ENCODE measurements at regions not wholly inside any gene's neighbourhood (a gene's known extent, or its start where the extent isn't known, plus 50 kb on each side); places are given as distances from the start of the nearest gene placed in this dataset.

DNA sequence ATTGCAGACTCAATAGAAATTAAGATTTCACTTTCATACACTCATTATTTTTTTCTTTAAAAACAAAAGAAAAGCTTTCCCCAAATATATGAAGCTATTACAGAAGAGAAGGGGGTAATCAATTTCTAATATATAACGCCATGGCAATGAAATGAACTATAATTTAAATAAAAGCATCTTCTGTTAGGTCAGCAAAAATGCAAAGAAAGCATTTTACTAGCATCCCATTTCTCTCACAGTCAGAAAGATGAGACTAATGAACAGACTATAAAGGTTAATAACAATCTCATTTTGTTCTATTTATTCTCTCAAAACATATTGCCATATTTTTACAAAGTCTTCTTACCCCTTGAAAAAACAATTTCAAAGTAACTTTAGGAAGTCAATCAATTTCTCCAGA lies 89.0 kb downstream of the TRIML1 start:
- no peak overlapping the region for H2BK120ac ChIP-seq (ENCODE audit: low read depth, low read length)
- no peak overlapping the region for H2BK12ac ChIP-seq (ENCODE audit: low read length in 2 of 2)
- H3K27me3 ChIP-seq (ENCODE audit: control insufficient read depth in 1 of 2, insufficient read depth in 1 of 2, low read length in 2 of 2), result no peaks in the 10 kb centered on the region
- no peak overlapping the region for H3K14ac ChIP-seq (ENCODE audit: low read length in 2 of 2)
- H3K4me2 ChIP-seq (ENCODE audit: low read length, poor library complexity, severe bottlenecking), result no peak overlapping the region
- no peak overlapping the region for H2BK5ac ChIP-seq (ENCODE audit: low read depth, low read length, poor library complexity, severe bottlenecking)
- H3K9me3 ChIP-seq (ENCODE audit: control insufficient read depth, low read length), result no peaks in the 10 kb centered on the region
- no peak overlapping the region for H3K27ac ChIP-seq (ENCODE audit: low read length, poor library complexity, severe bottlenecking)
- no peak overlapping the region for H3K18ac ChIP-seq (ENCODE audit: low read depth in 1 of 2, low read length in 2 of 2)
- WGBS, result no CpG with 5 or more reads among the region's 1 CpG
- no peaks in the 10 kb centered on the region for H3K79me1 ChIP-seq (replicated peaks; ENCODE audit: low read length, poor library complexity, severe bottlenecking)
- no peak overlapping the region for H4K91ac ChIP-seq (ENCODE audit: low read length)
- no peak for DNase-seq
- no peak overlapping the region for H2AK5ac ChIP-seq (ENCODE audit: low read length, severe bottlenecking)
- no peak overlapping the region for H2BK15ac ChIP-seq (ENCODE audit: low read depth, poor library complexity, severe bottlenecking)
- H2AFZ ChIP-seq (ENCODE audit: low read depth, low read length), result no peak overlapping the region
- no peaks in the 10 kb centered on the region for H3K4me1 ChIP-seq (ENCODE audit: control insufficient read depth, insufficient read depth, low read depth, low read length)
- no peak overlapping the region for H3K4me3 ChIP-seq (ENCODE audit: insufficient read depth in 1 of 2, low read depth in 1 of 2, low read length in 2 of 2)
- H3K9ac ChIP-seq (ENCODE audit: low read length), result no peak overlapping the region
- H4K8ac ChIP-seq (ENCODE audit: low read length), result no peak overlapping the region
- no peak overlapping the region for H3K23ac ChIP-seq (ENCODE audit: low read length in 2 of 2)
- no peaks in the 10 kb centered on the region for H3K36me3 ChIP-seq (ENCODE audit: control insufficient read depth in 1 of 2, insufficient read depth in 2 of 2, low read depth in 1 of 2, low read length in 2 of 2)
- no peak overlapping the region for H3K4ac ChIP-seq (ENCODE audit: low read depth in 1 of 2, low read length in 2 of 2)

DNA sequence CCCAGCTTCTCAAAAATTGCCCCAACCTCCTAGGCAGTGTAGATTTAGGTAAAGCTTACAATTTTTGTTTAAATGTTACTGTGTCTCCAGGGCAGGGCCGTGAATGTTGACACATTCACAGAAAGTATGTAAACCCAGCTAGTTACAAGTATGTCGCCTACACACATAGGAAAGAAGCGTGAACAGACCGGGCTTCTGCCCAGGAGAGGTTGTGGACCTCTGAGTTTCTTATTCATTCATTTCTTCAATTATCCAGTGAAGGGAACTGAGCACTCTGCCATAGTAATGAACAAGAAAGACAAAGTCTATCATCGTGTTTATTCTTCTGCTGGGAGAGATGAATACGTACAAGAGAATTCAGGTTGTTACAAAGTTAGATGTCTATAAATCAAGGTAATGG lies 93.2 kb downstream of the TRIML1 start:
- Histone ChIP-seq H2AK5ac (ENCODE audit: low read length, severe bottlenecking) (no peak overlapping the region), H3K27ac (ENCODE audit: low read length, poor library complexity, severe bottlenecking) (no peak overlapping the region), H3K4me3 (ENCODE audit: insufficient read depth in 1 of 2, low read depth in 1 of 2, low read length in 2 of 2) (no peak overlapping the region), H3K9me3 (ENCODE audit: control insufficient read depth, low read length) (no peaks in the 10 kb centered on the region), H3K14ac (ENCODE audit: low read length in 2 of 2) (no peak overlapping the region), H3K18ac (ENCODE audit: low read depth in 1 of 2, low read length in 2 of 2) (no peak overlapping the region), H3K79me1 (replicated peaks; ENCODE audit: low read length, poor library complexity, severe bottlenecking) (no peaks in the 10 kb centered on the region), H3K9ac (ENCODE audit: low read length) (no peak overlapping the region), H2BK120ac (ENCODE audit: low read depth, low read length) (no peak overlapping the region), H3K27me3 (ENCODE audit: control insufficient read depth in 1 of 2, insufficient read depth in 1 of 2, low read length in 2 of 2) (no peaks in the 10 kb centered on the region), H4K8ac (ENCODE audit: low read length) (no peak overlapping the region), H3K4me1 (ENCODE audit: control insufficient read depth, insufficient read depth, low read depth, low read length) (no peaks in the 10 kb centered on the region), H2AFZ (ENCODE audit: low read depth, low read length) (no peak overlapping the region), H4K91ac (ENCODE audit: low read length) (no peak overlapping the region), H2BK5ac (ENCODE audit: low read depth, low read length, poor library complexity, severe bottlenecking) (no peak overlapping the region), H3K4me2 (ENCODE audit: low read length, poor library complexity, severe bottlenecking) (no peak overlapping the region), H2BK15ac (ENCODE audit: low read depth, poor library complexity, severe bottlenecking) (no peak overlapping the region), H3K23ac (ENCODE audit: low read length in 2 of 2) (no peak overlapping the region), H3K4ac (ENCODE audit: low read depth in 1 of 2, low read length in 2 of 2) (no peak overlapping the region), H2BK12ac (ENCODE audit: low read length in 2 of 2) (no peak overlapping the region), H3K36me3 (ENCODE audit: control insufficient read depth in 1 of 2, insufficient read depth in 2 of 2, low read depth in 1 of 2, low read length in 2 of 2) (no peaks in the 10 kb centered on the region)
- WGBS, result 76% methylated on average over 6 of the region's 6 CpGs
- no peak for DNase-seq

DNA sequence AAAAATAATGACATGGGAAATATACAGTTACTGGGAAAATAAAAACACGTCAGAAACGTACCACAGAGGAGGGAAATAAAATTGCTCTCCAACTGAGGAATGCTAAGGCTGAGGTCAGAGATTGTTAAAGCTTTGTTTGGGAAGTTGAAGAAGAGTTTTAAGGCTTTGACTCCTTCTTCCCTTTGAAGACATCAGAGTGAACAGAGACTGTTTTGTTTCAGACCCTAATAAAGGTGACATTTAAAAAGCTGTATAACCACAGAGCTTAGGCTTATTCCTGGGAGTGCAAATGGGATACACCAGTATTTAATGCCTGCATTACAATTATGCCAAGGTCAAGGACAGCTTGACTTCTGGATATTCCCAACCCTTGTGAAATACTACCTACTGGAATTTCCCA lies 102.8 kb downstream of the TRIML1 start:
- Histone ChIP-seq H3K4ac (ENCODE audit: low read depth in 1 of 2, low read length in 2 of 2) (no peak overlapping the region), H3K36me3 (ENCODE audit: control insufficient read depth in 1 of 2, insufficient read depth in 2 of 2, low read depth in 1 of 2, low read length in 2 of 2) (no peaks in the 10 kb centered on the region), H2AFZ (ENCODE audit: low read depth, low read length) (no peak overlapping the region), H4K91ac (ENCODE audit: low read length) (no peak overlapping the region), H2AK5ac (ENCODE audit: low read length, severe bottlenecking) (no peak overlapping the region), H2BK12ac (ENCODE audit: low read length in 2 of 2) (no peak overlapping the region), H3K27ac (ENCODE audit: low read length, poor library complexity, severe bottlenecking) (no peak overlapping the region), H3K79me1 (replicated peaks; ENCODE audit: low read length, poor library complexity, severe bottlenecking) (no peaks in the 10 kb centered on the region), H3K9ac (ENCODE audit: low read length) (no peak overlapping the region), H4K8ac (ENCODE audit: low read length) (no peak overlapping the region), H2BK15ac (ENCODE audit: low read depth, poor library complexity, severe bottlenecking) (no peak overlapping the region), H3K27me3 (ENCODE audit: control insufficient read depth in 1 of 2, insufficient read depth in 1 of 2, low read length in 2 of 2) (no peaks in the 10 kb centered on the region), H2BK120ac (ENCODE audit: low read depth, low read length) (no peak overlapping the region), H2BK5ac (ENCODE audit: low read depth, low read length, poor library complexity, severe bottlenecking) (no peak overlapping the region), H3K4me2 (ENCODE audit: low read length, poor library complexity, severe bottlenecking) (no peak overlapping the region), H3K4me3 (ENCODE audit: insufficient read depth in 1 of 2, low read depth in 1 of 2, low read length in 2 of 2) (no peak overlapping the region), H3K14ac (ENCODE audit: low read length in 2 of 2) (no peak overlapping the region), H3K18ac (ENCODE audit: low read depth in 1 of 2, low read length in 2 of 2) (no peak overlapping the region), H3K4me1 (ENCODE audit: control insufficient read depth, insufficient read depth, low read depth, low read length) (no peaks in the 10 kb centered on the region), H3K23ac (ENCODE audit: low read length in 2 of 2) (no peak overlapping the region), H3K9me3 (ENCODE audit: control insufficient read depth, low read length) (no peaks in the 10 kb centered on the region)
- no peak for DNase-seq
- WGBS, result 56% methylated on average over 2 of the region's 2 CpGs

DNA sequence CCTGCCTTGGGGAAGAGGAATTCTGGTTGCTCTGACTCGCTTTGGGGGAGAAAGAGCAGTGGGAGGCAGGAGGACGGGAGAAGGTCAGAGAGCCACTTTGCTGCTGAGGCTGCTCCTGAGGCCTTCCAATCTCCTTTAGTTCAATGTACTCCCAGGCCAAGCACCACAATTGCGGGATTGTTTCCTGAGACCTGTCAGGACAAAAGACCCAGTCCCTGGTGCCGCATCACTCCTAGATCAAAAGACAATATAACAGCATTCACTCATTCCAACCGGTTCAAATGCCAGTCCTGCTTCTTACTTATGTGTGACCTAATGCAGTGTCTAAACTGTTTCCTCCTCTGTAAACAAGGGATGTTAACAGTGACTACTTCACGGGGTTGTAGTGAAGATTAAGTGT lies 106.4 kb downstream of the TRIML1 start:
- Histone ChIP-seq H3K27me3 (ENCODE audit: control insufficient read depth in 1 of 2, insufficient read depth in 1 of 2, low read length in 2 of 2) (no peaks in the 10 kb centered on the region), H3K4me1 (ENCODE audit: control insufficient read depth, insufficient read depth, low read depth, low read length) (no peaks in the 10 kb centered on the region), H2AFZ (ENCODE audit: low read depth, low read length) (no peak overlapping the region), H3K4me2 (ENCODE audit: low read length, poor library complexity, severe bottlenecking) (no peak overlapping the region), H4K91ac (ENCODE audit: low read length) (no peak overlapping the region), H3K9me3 (ENCODE audit: control insufficient read depth, low read length) (no peaks in the 10 kb centered on the region), H4K8ac (ENCODE audit: low read length) (no peak overlapping the region), H2AK5ac (ENCODE audit: low read length, severe bottlenecking) (no peak overlapping the region), H3K9ac (ENCODE audit: low read length) (no peak overlapping the region), H3K23ac (ENCODE audit: low read length in 2 of 2) (no peak overlapping the region), H3K4ac (ENCODE audit: low read depth in 1 of 2, low read length in 2 of 2) (no peak overlapping the region), H2BK120ac (ENCODE audit: low read depth, low read length) (no peak overlapping the region), H3K4me3 (ENCODE audit: insufficient read depth in 1 of 2, low read depth in 1 of 2, low read length in 2 of 2) (no peak overlapping the region), H3K36me3 (ENCODE audit: control insufficient read depth in 1 of 2, insufficient read depth in 2 of 2, low read depth in 1 of 2, low read length in 2 of 2) (no peaks in the 10 kb centered on the region), H3K18ac (ENCODE audit: low read depth in 1 of 2, low read length in 2 of 2) (no peak overlapping the region), H3K27ac (ENCODE audit: low read length, poor library complexity, severe bottlenecking) (no peak overlapping the region), H2BK12ac (ENCODE audit: low read length in 2 of 2) (no peak overlapping the region), H3K79me1 (replicated peaks; ENCODE audit: low read length, poor library complexity, severe bottlenecking) (no peaks in the 10 kb centered on the region), H2BK15ac (ENCODE audit: low read depth, poor library complexity, severe bottlenecking) (no peak overlapping the region), H3K14ac (ENCODE audit: low read length in 2 of 2) (no peak overlapping the region), H2BK5ac (ENCODE audit: low read depth, low read length, poor library complexity, severe bottlenecking) (no peak overlapping the region)
- DNase-seq, result no peak
- WGBS, result 78% methylated on average over 6 of the region's 6 CpGs
